GM18907 (cell line): ENCODE measurements at regions not wholly inside any gene's neighbourhood (a gene's known extent, or its start where the extent isn't known, plus 50 kb on each side); places are given as distances from the start of the nearest gene placed in this dataset.
A peak's percentile ranks its signal among the peaks of the same experiment; 100 is the strongest.
"Not testable (repeated sequence)": the region's sequence is repeated elsewhere in the genome, so short reads cannot be mapped to it uniquely, and the experiment has no call there.

Source experiments
- ATAC-seq: cut with Tn5 transposase; IDR thresholded peaks from one replicate; pipeline ENCODE4 v1.9.1; 2021; ENCODE audit warnings: mild to moderate bottlenecking, moderate library complexity; ENCODE audit not compliant: unreplicated experiment

DNA sequence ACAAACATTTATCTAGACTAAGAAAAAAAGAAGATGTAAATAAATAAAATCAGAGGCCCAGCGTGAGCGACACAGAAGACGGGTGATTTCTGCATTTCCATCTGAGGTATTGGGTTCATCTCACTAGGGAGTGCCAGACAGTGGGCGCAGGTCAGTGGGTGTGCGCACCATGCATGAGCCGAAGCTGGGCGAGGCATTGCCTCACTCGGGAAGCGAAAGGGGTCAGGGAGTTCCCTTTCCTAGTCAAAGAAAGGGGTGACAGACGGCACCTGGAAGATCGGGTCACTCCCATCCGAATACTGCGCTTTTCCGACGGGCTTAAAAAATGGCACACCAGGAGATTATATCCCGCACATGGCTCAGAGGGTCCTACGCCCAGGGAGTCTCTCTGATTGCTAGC is 79.5 kb upstream of the ABCD2 start:
- not testable (repeated sequence) for ATAC-seq

DNA sequence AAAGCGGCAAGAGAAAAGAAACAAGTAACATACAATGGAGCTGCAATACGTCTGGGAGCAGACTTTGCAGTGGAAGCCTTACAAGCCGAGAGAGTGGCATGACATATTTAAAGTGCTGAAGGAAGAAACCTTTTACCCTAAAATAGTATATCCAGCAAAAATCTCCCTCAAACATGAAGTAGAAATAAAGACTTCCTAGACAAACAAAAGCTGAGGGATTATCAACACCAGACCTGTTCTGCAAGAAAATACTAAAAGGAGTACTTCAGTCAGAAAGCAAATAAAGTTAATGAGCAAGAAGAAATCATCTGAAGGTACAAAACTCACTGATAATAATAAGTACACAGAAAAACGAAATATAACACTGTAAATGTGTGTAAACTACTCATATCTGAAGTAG is 77.5 kb upstream of the ABCD2 start:
- ATAC-seq, result no peak

DNA sequence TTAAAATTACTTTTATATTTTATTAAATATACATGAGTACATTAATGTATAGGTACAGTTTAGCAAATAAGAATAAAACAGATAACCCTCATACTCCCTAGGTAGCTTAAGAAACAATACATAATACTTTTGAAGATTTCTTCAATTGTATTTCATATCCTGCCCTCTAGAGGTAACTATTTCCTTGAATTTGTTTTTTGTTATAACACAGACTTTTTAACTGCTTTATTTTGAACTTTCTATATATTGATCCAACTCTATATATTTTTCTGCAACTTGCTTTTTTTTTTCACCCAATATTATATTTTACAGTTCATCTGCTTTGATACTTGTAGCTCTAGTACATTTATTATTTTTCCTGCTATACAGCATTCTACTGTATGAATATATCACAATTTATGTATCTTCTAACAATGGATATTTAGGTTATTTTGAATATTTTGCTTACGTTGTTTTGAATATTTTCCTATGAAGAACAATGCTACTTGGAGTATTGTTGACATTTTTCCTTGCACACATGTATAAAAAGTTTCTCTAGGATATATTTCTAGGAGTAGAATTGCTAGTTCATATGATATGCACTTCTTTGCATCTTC is 72.8 kb upstream of the ABCD2 start:
- peak; percentile 65 for ATAC-seq

DNA sequence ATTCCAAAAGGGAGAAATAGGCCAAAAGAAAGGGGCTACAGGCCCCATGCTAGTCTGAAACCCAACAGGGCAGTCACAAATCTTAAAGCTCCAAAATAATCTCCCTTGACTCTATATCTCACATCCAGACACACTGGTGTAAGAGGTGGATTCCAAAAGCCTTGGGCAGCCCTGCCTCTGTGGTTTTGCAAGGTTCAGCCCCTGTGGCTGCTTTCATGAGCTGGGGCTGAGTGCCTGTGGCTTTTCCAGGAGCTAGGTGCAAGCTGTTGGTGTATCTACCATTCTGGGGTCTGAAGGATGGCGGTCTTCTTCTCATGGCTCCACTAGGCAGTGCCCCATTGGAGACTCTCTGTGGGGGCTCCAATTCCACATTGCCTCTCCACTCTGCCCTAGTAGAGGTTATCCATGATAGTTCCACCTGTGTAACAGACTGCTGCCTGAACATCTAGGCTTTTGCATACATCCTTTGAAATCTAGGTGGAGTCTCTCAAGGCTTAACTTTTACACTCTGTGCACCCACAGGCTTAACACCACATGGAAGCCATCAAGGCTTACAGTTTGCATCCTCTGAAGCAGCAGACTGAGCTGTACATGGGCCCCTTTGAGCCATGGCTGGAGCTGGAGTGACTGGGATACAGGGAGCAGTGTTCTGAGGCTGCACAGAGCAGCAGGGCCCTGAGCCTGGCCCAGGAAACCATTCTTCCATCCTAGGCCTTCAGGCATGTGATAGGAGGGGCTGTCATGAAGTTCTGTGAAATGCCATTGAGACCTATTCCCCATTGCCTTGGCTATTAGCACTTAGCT is 66.5 kb upstream of the ABCD2 start:
- ATAC-seq, result no peak

DNA sequence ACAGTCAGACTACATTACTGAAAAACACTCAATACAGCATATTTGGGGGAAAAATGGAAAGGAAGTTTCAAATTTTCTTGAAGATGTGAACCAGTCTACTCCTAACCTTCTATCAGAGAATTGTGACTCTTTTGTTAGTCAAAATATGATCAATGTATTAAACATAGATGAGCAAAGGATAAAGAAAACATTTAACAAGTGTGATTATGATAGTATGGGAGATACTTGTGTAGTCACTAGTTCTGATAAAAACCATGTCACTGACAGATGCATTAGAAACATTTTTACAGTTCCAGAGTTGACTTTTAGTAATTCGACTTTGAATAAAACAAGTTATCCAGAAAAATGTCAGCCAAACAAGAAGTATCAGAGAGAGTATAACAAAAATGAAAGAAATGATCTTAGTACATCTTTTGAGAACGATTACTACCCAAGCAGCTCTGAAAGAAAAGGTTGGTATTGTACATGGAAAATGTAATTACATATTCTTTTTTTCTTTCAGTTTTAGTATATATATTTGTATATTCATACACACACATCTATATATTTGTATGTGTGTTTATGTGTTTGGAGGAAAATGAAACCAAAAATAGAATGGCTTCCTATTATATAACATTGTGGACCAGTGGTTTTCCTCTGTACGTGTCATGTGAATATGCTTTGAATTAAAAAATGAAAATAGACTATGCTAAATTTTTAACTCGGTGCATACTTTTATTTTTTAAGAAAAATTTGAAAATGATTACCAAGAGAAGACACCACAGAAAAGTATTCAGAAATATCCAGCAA is 63.3 kb upstream of the ABCD2 start:
- no peak for ATAC-seq

DNA sequence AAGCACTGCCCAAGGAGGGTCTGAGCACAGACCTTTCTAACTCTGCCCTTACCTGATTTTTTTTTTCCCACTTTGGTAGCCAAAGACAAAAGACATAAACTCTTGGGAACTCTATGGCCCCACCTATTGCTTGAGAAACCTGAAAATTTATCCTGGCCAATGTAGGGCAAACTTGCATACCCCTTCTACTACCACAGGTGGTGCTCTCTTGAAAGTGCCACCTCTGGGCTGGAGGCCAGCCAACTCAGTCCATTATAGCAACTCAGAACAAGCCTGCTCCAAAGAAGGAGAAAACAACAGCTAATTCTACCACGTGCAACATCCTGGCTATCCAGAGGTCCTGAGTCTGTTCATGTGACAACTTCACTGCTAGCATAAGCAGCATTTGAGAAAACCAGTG is 55.7 kb upstream of the ABCD2 start:
- ATAC-seq, result no peak

DNA sequence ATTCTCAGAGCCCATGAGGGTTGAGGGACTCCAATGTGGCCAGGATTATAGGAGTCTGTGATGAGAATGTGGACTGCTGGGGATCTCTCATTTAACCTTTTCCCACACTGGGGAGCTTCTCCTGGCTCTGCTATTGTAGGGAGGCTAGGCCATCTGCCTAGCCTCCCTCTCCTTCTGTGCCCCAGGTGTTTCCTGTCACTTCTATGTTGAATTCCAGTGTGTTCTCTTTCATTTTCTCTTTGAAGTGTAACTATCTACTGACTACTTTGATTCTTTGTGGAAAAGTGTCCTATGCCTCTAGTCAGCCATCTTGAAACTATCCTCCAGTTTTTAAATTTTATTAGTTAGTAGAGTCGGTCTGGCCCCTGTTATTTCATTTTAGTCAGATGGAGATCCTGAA is 53.4 kb upstream of the ABCD2 start:
- ATAC-seq, result no peak

DNA sequence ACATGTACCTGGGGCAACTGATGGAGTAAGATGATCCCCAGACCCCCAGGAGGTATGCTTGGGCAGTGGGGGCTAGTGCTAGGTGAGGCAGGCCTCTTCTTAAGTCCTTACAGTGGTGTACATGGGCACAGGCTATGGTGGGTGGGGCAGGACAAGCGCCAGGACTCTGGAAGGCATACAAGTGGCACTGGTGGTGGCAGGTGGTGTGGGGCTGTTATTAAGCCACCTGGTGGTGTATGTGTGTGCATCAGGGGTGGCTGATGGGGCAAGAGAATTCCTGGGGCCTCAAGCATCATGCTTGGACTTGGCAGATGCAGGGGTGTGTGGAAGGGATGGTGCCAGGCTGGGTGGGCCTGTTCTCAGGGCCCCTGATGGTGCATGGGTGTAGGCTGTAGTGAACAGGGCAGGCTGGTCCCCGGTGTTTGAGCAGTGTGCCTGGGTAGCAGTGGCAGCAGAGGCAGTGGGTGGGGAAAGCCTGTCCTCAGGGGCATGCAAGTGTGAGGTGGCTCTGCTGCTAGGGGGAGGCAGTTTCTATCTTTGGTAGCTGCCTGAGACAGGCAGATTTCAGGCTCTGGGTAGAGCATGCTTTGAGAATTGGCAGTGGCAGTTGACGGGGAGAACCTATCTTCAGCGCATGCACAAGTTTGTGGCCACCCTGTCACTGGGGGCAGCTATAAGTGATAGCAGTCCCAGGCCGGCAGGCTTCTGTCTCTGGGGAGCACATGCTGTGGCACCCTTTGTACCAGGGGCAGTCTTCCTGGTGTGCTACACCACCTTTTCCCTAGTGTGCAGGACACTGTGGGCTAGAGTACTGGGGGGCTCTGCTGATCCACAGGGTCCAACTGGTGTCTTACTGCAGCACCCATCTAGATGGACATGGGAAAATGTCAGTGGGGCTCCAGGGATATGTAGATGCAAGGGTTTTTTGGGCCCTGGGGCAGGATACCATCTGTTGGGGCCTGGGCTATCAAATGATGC is 52.6 kb upstream of the ABCD2 start:
- ATAC-seq, result no peak

DNA sequence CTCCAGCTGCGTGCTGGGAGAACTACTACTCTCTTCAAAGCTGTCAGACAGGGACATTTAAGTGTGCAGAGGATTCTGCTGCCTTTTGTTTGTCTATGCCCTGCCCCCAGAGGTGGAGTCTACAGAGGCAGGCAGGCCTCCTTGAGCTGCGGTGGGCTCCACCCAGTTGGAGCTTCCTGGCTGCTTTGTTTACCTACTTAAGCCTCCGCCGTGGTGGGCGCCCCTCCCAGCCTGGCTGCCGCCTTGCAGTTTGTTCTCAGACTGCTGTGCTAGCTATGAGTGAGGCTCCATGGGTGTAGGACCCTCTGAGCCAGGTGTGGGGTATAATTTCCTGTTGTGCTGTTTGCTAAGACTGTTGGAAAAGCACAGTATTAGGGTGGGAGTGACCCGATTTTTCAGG is 49.9 kb upstream of the ABCD2 start:
- not testable (repeated sequence) for ATAC-seq
